GM12892 (cell line): ENCODE measurements at regions not wholly inside any gene's neighbourhood (a gene's known extent, or its start where the extent isn't known, plus 50 kb on each side); places are given as distances from the start of the nearest gene placed in this dataset.
A peak's percentile ranks its signal among the peaks of the same experiment; 100 is the strongest.

Experiments
- DNase-seq: peaks from one replicate; pipeline ENCODE4 v3.0.0; 2011; ENCODE audit not compliant: insufficient read length
- FAIRE-seq: peaks from 2 replicates; lab custom pipeline; 2011; peaks lifted over from hg19 to GRCh38; lab: Jason Lieb, UNC
- POLR2A ChIP-seq: IDR thresholded peaks from 2 replicates; pipeline ENCODE4 v1.6.1; 2011; ENCODE audit warnings: low read depth, low read length, control low read depth
- POLR2AphosphoS5 ChIP-seq: IDR thresholded peaks from 2 replicates; pipeline ENCODE4 v1.6.1; 2011; ENCODE audit warnings: low read depth, low read length, control low read depth
- TAF1 ChIP-seq: IDR thresholded peaks from 2 replicates; pipeline ENCODE4 v1.6.1; 2011; ENCODE audit warnings: low read depth, mild to moderate bottlenecking, control low read depth, low read length, borderline replicate concordance

GRCh38 chr10:123952099-123952498 is 60.5 kb upstream of the CPXM2 start:
- FAIRE-seq (no peak), DNase-seq (no peak)
- TF ChIP-seq POLR2AphosphoS5 (no peak), POLR2A (no peak), TAF1 (no peak)

GRCh38 chr10:123948030-123948823 is 56.6 kb upstream of the CPXM2 start:
- FAIRE-seq, result no peak
- TF ChIP-seq POLR2A, result no peak
- no peak for TF ChIP-seq POLR2AphosphoS5
- TF ChIP-seq TAF1, result no peak

GRCh38 chr10:123945325-123945920 is 53.8 kb upstream of the CPXM2 start:
- FAIRE-seq, result peak; percentile 33
- TF ChIP-seq POLR2A, result no peak
- TF ChIP-seq POLR2AphosphoS5, result no peak
- TF ChIP-seq TAF1, result no peak
- DNase-seq, result no peak

More at GRCh38 chr10:123948030-123948823, 56.6 kb upstream of the CPXM2 start:
- no peak for DNase-seq

- no peak for TF ChIP-seq POLR2A
- TF ChIP-seq TAF1, result no peak
- TF ChIP-seq POLR2AphosphoS5, result no peak
- no peak for FAIRE-seq
- DNase-seq, result no peak
Measured at GRCh38 chr10:123944661-123945060, 53.1 kb upstream of the CPXM2 start.

- FAIRE-seq (no peak), DNase-seq (no peak)
- TF ChIP-seq POLR2AphosphoS5 (no peak), POLR2A (no peak), TAF1 (no peak)
Measured at GRCh38 chr10:123943307-123943706, 51.7 kb upstream of the CPXM2 start.

- DNase-seq, result no peak
- peak; percentile 56 for FAIRE-seq
Measured at GRCh38 chr10:123942114-123942861, 50.7 kb upstream of the CPXM2 start.

More at GRCh38 chr10:123942114-123942861, 50.7 kb upstream of the CPXM2 start:
- TF ChIP-seq POLR2AphosphoS5 (no peak), POLR2A (no peak), TAF1 (no peak)
